GM10266 (cell line): ENCODE measurements at regions not wholly inside any gene's neighbourhood (a gene's known extent, or its start where the extent isn't known, plus 50 kb on each side); places are given as distances from the start of the nearest gene placed in this dataset.

Source experiments
- DNase-seq: peaks from one replicate; pipeline ENCODE4 v3.0.0; 2012; ENCODE audit errors: extremely low spot score
- TF ChIP-seq, protein P1 (sequence below): IDR thresholded peaks from 2 replicates; pipeline ENCODE4 v1.5.1; 2012; ENCODE audit warnings: mild to moderate bottlenecking, low read depth; ENCODE audit not compliant: control insufficient read depth, insufficient read depth; ENCODE audit errors: missing control alignments

DNA sequence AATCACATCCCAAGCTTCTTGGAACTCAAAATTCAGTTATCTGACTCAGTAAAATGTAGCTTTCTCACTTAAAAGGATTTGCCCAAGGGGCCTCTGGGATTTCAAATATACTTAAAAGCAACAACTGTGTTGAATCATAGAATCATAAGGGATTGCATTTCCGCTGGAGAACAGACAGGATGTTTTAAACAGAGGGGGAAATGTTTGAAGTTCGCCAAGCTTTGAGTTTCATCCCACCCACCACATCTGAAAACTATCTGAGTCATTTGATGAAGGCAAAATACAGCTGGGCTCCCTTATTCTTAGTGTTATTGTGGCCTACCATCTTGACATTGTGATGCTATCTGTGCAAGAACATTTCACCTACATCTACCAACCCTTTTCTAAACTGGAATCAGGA is 73.5 kb downstream of the PPP1R2C start:
- TF ChIP-seq, protein P1, sequence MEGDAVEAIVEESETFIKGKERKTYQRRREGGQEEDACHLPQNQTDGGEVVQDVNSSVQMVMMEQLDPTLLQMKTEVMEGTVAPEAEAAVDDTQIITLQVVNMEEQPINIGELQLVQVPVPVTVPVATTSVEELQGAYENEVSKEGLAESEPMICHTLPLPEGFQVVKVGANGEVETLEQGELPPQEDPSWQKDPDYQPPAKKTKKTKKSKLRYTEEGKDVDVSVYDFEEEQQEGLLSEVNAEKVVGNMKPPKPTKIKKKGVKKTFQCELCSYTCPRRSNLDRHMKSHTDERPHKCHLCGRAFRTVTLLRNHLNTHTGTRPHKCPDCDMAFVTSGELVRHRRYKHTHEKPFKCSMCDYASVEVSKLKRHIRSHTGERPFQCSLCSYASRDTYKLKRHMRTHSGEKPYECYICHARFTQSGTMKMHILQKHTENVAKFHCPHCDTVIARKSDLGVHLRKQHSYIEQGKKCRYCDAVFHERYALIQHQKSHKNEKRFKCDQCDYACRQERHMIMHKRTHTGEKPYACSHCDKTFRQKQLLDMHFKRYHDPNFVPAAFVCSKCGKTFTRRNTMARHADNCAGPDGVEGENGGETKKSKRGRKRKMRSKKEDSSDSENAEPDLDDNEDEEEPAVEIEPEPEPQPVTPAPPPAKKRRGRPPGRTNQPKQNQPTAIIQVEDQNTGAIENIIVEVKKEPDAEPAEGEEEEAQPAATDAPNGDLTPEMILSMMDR, result no peak
- DNase-seq, result no peak

DNA sequence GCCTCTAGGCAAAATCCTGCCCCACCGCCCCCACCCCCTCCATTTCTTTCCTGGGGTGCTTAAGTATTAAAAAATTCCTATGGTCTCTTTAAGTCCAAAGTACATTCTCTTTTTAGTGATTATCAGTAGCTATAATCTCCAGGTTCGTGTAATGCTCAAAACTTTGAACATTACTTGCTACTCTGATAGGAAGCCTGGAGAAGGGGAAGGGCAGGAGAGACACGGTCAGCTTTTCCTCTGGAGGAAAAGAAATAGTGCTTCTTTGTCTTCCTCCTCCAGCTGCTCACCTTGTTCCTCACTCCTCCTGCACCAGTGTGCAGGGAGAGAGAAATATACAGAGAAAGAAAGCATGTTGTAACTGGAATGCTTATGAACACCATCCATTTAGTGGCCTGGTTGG is 80.4 kb downstream of the PPP1R2C start:
- no peak for DNase-seq
- TF ChIP-seq, protein P1, result no peak

DNA sequence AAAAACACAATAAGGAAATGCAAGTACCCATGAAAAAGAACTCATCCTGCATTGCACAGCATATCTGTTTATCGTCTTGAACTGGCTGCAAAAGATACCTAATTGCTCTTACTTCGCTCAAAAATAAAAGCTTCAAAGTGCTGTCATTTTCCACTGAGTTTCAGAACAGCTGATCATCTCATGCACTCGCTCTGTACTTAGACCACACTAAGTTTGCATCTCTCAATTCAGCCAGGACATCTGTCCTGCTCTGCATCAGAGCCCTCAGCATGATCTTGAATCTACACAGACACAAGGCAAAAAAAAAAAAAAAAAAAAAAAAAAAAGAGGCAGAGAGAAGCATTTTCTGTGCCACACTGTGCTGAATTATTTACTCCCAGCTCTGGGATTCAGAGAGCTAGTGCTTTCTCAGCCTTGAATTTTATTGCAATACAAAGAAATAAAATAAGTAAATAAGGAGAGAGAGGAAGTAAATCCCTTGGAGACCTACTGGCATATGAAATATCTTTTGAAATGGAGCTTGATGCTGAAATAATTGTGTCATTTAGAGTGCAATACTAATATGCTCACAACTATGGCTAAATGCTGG is 81.3 kb downstream of the PPP1R2C start:
- TF ChIP-seq, protein P1, result no peak
- no peak for DNase-seq

DNA sequence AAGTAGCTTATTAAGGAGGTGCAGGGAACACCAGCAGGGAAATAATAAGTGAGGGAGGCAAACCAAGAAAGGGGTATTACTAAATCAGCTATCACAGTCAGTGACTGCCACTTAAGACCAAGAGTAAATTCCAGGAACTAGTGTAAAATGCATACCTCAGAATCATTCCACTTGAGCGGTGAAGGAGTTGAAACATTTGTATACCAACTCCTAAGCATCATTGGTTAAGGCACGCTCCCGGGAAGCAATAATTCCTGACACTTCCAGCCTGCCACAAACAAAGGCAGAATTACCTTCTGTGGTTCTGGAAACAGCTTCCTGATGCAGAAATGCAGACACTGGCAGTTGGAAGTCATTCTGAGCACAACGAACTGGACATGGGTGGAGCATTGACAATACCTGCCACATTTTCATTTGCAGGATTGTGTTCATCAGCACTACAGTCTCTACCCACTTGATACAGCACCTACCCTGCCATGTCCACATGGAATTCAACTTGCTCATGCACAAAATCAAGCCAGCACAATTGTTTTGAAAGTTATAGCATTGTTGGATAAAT is 82.1 kb downstream of the PPP1R2C start:
- TF ChIP-seq, protein P1, result no peak
- no peak for DNase-seq

DNA sequence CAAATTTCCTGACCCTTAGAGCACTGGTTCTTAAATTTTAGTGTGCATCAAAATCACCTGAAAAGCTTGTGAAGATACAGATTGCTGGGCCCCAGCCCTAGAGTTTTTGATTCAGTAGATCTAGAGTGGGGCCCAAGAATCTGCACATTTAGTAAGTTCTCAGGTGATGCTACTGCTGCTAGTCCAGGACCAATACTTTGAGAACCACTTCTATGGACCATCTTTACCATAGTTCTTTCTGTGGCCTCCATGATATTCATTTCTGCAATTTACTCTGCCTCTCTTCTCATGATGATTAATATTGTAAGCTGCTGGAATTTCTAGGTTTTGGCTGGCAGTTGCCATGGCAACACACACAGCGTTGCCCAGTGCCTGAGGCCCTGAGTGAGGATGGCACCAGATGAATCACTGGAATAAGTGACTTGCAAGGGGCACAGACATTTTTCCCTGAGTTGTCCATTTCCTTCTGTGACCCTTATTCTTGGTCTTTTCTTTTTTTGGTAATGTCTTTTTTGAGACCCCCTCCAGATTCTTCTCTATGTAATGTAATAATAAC is 83.6 kb downstream of the PPP1R2C start:
- no peak for DNase-seq
- TF ChIP-seq, protein P1, result no peak

DNA sequence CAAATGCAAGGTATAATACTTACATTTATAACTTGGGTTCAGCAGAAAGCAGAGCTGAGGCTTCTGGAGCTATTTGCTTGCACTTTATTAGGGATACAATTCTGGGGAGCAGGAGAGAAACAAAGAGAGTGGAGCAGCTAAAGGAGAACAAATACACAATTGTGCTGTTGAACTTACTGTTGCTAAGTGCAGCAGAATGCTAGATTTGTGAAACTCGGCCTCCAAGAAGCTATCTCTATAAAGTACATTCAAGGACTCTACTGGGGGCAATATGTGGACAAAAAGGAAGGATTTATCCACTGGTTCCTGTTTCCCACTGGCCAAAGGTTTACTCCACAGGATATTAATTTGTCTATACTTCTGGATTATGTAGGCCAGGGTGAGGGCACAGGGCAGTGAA is 86.8 kb downstream of the PPP1R2C start:
- TF ChIP-seq, protein P1, result no peak
- no peak for DNase-seq

DNA sequence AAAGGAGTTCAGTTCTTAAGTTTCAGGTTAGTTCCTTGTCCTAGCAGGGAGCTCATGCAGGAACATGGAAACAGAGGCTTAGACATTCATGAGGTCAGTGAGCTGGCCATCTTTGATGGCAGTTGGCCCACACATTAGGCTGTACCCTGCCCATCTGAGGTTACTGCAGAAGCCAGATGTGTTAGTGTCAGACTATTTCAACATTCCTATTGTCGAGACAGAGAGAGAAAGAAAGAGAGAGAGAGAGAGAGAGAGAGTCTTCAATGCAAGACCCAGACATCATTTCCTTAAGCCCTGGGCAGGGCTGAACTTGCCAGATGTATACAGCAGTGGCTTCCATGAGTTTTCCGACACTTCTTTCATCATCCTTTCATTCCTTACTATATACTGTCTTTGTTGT is 91.3 kb downstream of the PPP1R2C start:
- TF ChIP-seq, protein P1, result no peak
- DNase-seq, result no peak
